Stomach (tissue), 4 donors: ENCODE measurements at regions not wholly inside any gene's neighbourhood (a gene's known extent, or its start where the extent isn't known, plus 50 kb on each side); places are given as distances from the start of the nearest gene placed in this dataset.

ENCODE experiments used
- POLR2A ChIP-seq, 4 donors: fragments of 450-650 bp; IDR thresholded peaks; one replicate each; pipeline ENCODE4 v1.6.1; 2016; ENCODE audit warnings: antibody characterized with exemption in 4 of 4, control low read depth in 2 of 4, mild to moderate bottlenecking in 1 of 4, moderate library complexity in 1 of 4
- TF ChIP-seq, protein P1 (sequence below), 7 experiments: fragments of 450-650 bp in 4 of 7; fragments of 200-600 bp in 3 of 7; sonication (generic) in 3 of 7; IDR thresholded peaks; one replicate each; pipeline ENCODE4 v1.5.1; 2016 to 2019; ENCODE audit warnings: antibody characterized with exemption in 7 of 7, control low read depth in 2 of 7, mild to moderate bottlenecking in 1 of 7

DNA sequence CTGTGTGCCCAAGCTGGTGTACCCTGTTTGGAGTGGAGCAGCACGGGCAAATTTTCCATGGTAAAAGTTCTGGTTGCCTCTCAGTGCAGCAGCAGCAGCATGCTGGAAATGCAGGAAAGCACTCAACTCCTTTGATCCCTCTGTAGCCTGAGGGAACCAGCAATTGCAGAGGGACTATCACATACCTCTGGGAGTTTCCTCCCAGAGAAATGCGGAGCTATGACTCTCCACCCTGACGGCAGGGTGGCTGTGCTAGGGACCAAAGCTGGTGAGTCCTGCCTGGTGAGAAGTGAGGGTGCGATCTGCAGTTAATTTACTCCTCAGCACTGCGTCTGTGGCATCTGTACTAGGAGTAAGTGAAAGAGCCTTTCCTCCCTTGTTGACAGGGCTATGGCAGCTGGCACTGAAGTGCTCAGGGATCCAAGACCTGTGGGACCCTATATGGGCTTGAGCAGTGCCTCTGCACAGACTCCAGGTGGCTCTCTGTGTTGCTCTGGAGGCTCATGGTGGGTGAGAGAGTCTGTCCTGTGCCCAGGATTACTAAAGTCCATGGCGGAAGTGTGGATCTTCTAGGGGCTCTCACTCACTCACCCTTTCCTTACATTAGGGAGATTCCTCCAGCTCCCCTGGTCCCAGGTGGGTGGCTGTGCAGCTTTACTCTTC lies 601.2 kb upstream of the TYRP1 start:
- TF ChIP-seq POLR2A (IDR thresholded peaks at IDR 0.05), result no peak
- TF ChIP-seq, protein P1, sequence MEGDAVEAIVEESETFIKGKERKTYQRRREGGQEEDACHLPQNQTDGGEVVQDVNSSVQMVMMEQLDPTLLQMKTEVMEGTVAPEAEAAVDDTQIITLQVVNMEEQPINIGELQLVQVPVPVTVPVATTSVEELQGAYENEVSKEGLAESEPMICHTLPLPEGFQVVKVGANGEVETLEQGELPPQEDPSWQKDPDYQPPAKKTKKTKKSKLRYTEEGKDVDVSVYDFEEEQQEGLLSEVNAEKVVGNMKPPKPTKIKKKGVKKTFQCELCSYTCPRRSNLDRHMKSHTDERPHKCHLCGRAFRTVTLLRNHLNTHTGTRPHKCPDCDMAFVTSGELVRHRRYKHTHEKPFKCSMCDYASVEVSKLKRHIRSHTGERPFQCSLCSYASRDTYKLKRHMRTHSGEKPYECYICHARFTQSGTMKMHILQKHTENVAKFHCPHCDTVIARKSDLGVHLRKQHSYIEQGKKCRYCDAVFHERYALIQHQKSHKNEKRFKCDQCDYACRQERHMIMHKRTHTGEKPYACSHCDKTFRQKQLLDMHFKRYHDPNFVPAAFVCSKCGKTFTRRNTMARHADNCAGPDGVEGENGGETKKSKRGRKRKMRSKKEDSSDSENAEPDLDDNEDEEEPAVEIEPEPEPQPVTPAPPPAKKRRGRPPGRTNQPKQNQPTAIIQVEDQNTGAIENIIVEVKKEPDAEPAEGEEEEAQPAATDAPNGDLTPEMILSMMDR (IDR thresholded peaks at IDR 0.05), result no peak
